Activated T-helper 17 cell treated with anti-CD3 and anti-CD28 coated beads, Interleukin-2, amount 50 U/mL, for 72 hours (primary cell): ENCODE measurements at regions not wholly inside any gene's neighbourhood (a gene's known extent, or its start where the extent isn't known, plus 50 kb on each side); places are given as distances from the start of the nearest gene placed in this dataset.

Experiments
- ATAC-seq: fragments of 150-1000 bp; cut with Tn5 transposase; replicated peaks from 2 replicates; pipeline ENCODE4 v1.10.0; 2021; ENCODE audit warnings: mild to moderate bottlenecking, moderate library complexity
- H3K27ac Mint-ChIP-seq: one replicate; pipeline ENCODE4 v1.8.0; 2022; ENCODE audit warnings: mixed read lengths
- H3K27me3 Mint-ChIP-seq: one replicate; pipeline ENCODE4 v1.8.0; 2022; ENCODE audit warnings: mixed read lengths
- H3K36me3 Mint-ChIP-seq: one replicate; pipeline ENCODE4 v1.8.0; 2022; ENCODE audit warnings: low read depth, mild to moderate bottlenecking, mixed read lengths
- H3K4me1 Mint-ChIP-seq: one replicate; pipeline ENCODE4 v1.8.0; 2022; ENCODE audit warnings: mixed read lengths
- H3K4me3 Mint-ChIP-seq: one replicate; pipeline ENCODE4 v1.8.0; 2022; ENCODE audit warnings: mild to moderate bottlenecking, mixed read lengths
- H3K9me3 Mint-ChIP-seq: one replicate; pipeline ENCODE4 v1.8.0; 2022; ENCODE audit warnings: mixed read lengths

GRCh38 chr5:68884144-68884754, 209.6 kb upstream of the SLC30A5 start:
- Mint-ChIP-seq H3K27ac (no peak overlapping the region), H3K9me3 (peaks cover 5% of the 10 kb centered on the region), H3K4me1 (peaks cover 15% of the 10 kb centered on the region), H3K27me3 (no peaks in the 10 kb centered on the region), H3K36me3 (no peaks in the 10 kb centered on the region), H3K4me3 (no peak overlapping the region)
- ATAC-seq = no peak

- H3K36me3 Mint-ChIP-seq = no peaks in the 10 kb centered on the region
- H3K9me3 Mint-ChIP-seq = peaks cover 5% of the 10 kb centered on the region
- H3K27ac Mint-ChIP-seq = no peak overlapping the region
- peaks cover 15% of the 10 kb centered on the region for H3K4me1 Mint-ChIP-seq
- H3K4me3 Mint-ChIP-seq = no peak overlapping the region
- ATAC-seq = no peak
- no peaks in the 10 kb centered on the region for H3K27me3 Mint-ChIP-seq
Observed at GRCh38 chr5:68884883-68885282, 208.9 kb upstream of the SLC30A5 start.

GRCh38 chr5:68886814-68887213, 207.0 kb upstream of the SLC30A5 start:
- ATAC-seq = peak; percentile 46
- no peak overlapping the region for H3K4me3 Mint-ChIP-seq
- no peaks in the 10 kb centered on the region for H3K36me3 Mint-ChIP-seq

GRCh38 chr5:68891718-68892117, 202.1 kb upstream of the SLC30A5 start:
- no peak overlapping the region for H3K4me3 Mint-ChIP-seq
- H3K36me3 Mint-ChIP-seq = no peaks in the 10 kb centered on the region
- no peak overlapping the region for H3K27ac Mint-ChIP-seq
- peak; percentile 59 for ATAC-seq
- H3K27me3 Mint-ChIP-seq = no peaks in the 10 kb centered on the region
- peaks cover 6% of the 10 kb centered on the region for H3K4me1 Mint-ChIP-seq
- no peaks in the 10 kb centered on the region for H3K9me3 Mint-ChIP-seq

More at GRCh38 chr5:68886814-68887213, 207.0 kb upstream of the SLC30A5 start:
- no peaks in the 10 kb centered on the region for H3K27me3 Mint-ChIP-seq
- peaks cover 5% of the 10 kb centered on the region for H3K9me3 Mint-ChIP-seq
- H3K27ac Mint-ChIP-seq = no peak overlapping the region
- peaks cover 15% of the 10 kb centered on the region for H3K4me1 Mint-ChIP-seq

GRCh38 chr5:68894673-68895072, 199.1 kb upstream of the SLC30A5 start:
- Mint-ChIP-seq H3K4me1 (no peaks in the 10 kb centered on the region), H3K36me3 (no peaks in the 10 kb centered on the region), H3K27ac (no peak overlapping the region), H3K9me3 (no peaks in the 10 kb centered on the region), H3K4me3 (no peak overlapping the region), H3K27me3 (no peaks in the 10 kb centered on the region)
- no peak for ATAC-seq

DNA sequence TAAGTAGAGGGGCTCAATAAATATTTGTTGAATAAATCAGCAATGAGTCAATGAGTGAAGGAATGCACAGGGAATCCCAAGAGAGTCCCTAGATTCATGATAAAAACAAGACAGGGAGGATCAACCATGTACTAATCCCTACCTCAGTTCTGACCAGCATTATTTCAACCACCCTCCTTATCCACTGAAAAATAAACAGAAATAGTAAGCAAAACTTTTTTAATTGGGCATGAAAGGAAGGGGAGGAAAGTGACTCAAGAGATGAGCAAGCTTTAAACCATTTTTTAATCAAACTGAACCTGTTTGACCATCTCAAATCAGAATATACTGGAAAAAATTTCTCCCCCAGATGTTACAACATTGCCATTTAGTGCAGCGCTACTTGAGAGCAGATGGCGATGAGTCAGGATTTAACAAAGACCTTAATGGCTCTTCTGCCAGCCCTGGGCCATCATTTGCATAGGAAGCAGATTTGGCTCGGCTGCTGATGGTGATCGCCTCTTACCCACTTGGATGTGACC, 194.8 kb upstream of the SLC30A5 start:
- Mint-ChIP-seq H3K27me3 (no peaks in the 10 kb centered on the region), H3K4me1 (no peaks in the 10 kb centered on the region)

GRCh38 chr5:68911840-68912690, 181.7 kb upstream of the SLC30A5 start:
- Mint-ChIP-seq H3K27ac (no peak overlapping the region), H3K9me3 (no peaks in the 10 kb centered on the region), H3K4me3 (no peak overlapping the region), H3K27me3 (no peaks in the 10 kb centered on the region), H3K4me1 (no peaks in the 10 kb centered on the region), H3K36me3 (no peaks in the 10 kb centered on the region)
- no peak for ATAC-seq

More for the DNA sequence above, 194.8 kb upstream of the SLC30A5 start:
- Mint-ChIP-seq H3K4me3 (no peak overlapping the region), H3K27ac (no peak overlapping the region), H3K36me3 (no peaks in the 10 kb centered on the region), H3K9me3 (no peaks in the 10 kb centered on the region)
- no peak for ATAC-seq

- no peak overlapping the region for H3K27ac Mint-ChIP-seq
- H3K4me1 Mint-ChIP-seq = no peaks in the 10 kb centered on the region
- H3K4me3 Mint-ChIP-seq = no peak overlapping the region
- H3K9me3 Mint-ChIP-seq = peaks cover 6% of the 10 kb centered on the region
- H3K36me3 Mint-ChIP-seq = no peaks in the 10 kb centered on the region
- peaks cover 2% of the 10 kb centered on the region for H3K27me3 Mint-ChIP-seq
- ATAC-seq = no peak
Observed at GRCh38 chr5:68915079-68915478, 178.7 kb upstream of the SLC30A5 start.

DNA sequence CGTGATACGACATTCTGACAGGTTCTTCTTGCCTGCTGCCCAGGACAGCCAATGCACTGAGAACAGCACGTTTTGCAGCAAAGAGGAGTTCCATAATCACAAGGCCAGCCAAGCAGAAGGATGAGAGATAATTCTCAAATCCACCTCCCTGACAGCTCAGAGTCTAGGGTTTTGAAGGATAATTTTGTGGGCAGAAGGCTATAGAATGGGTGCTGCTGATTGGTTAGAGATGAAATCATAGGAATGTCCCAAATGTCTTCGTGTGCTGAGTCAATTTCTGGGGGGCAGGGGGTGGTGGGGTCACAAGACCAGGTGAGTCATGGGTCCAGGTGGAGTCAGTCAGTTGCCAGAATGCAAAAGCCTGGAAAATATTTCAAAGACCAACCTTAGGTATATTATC, 175.5 kb upstream of the SLC30A5 start:
- H3K4me1 Mint-ChIP-seq = no peaks in the 10 kb centered on the region
- H3K27me3 Mint-ChIP-seq = peaks cover 15% of the 10 kb centered on the region
- no peak overlapping the region for H3K4me3 Mint-ChIP-seq
- H3K9me3 Mint-ChIP-seq = peaks cover 7% of the 10 kb centered on the region
- no peak overlapping the region for H3K27ac Mint-ChIP-seq
- no peaks in the 10 kb centered on the region for H3K36me3 Mint-ChIP-seq
- no peak for ATAC-seq

DNA sequence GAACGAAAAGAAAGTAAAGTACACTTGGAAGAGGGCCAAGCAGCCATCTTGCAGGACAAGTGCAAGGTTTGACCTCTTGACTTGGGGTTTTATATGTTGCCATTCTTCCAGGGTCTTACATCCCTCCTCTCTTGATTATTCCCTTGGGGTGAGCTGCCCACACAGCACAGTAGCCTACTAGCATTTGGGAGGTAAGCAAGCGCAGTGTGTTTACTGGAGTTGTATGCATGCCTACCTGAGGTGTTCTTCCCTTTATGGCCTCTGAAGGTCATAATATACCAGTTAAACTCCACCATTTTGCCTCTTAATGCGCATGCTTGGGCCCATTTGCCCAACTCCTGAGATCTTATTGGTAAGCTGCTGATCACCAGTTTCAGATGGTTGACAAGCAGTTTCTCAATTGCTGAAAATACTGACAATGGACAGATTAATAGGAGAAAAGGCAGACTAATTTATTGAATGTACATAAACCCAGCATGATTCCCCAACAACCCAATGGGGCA, 173.8 kb upstream of the SLC30A5 start:
- ATAC-seq = no peak
- no peak overlapping the region for H3K4me3 Mint-ChIP-seq

DNA sequence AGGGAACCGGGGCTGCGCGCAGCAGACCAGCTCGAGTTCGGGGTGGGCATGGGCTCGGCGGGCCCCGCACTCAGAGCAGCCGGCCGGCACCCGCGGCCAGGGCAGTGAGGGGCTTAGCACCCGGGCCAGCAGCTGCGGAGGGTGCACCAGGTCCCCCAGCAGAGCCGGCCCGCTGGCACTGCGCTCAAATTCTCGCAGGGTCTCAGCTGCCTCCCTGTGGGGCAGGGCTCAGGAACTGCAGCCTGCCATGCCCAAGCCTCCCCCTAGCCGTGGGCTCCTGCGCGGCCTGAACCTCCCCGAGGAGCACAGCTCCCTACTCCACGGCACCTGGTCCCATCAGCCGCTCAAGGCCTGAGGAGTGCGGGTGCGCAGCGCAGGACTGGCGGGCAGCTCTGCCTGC, 172.9 kb upstream of the SLC30A5 start:
- Mint-ChIP-seq H3K4me1 (no peaks in the 10 kb centered on the region), H3K27ac (no peak overlapping the region)
- ATAC-seq = no peak

More for the DNA sequence above, 173.8 kb upstream of the SLC30A5 start:
- H3K4me1 Mint-ChIP-seq = no peaks in the 10 kb centered on the region
- H3K9me3 Mint-ChIP-seq = peaks cover 7% of the 10 kb centered on the region
- peaks cover 18% of the 10 kb centered on the region for H3K27me3 Mint-ChIP-seq
- no peak overlapping the region for H3K27ac Mint-ChIP-seq
- no peaks in the 10 kb centered on the region for H3K36me3 Mint-ChIP-seq

GRCh38 chr5:68922172-68922987, 171.4 kb upstream of the SLC30A5 start:
- Mint-ChIP-seq H3K4me3 (no peak overlapping the region), H3K36me3 (no peaks in the 10 kb centered on the region), H3K27ac (no peak overlapping the region), H3K4me1 (no peaks in the 10 kb centered on the region), H3K27me3 (peaks cover 22% of the 10 kb centered on the region), H3K9me3 (peaks cover 7% of the 10 kb centered on the region)
- no peak for ATAC-seq

More for the DNA sequence above, 172.9 kb upstream of the SLC30A5 start:
- Mint-ChIP-seq H3K36me3 (no peaks in the 10 kb centered on the region), H3K9me3 (peaks cover 7% of the 10 kb centered on the region), H3K4me3 (no peak overlapping the region), H3K27me3 (peaks cover 22% of the 10 kb centered on the region)

DNA sequence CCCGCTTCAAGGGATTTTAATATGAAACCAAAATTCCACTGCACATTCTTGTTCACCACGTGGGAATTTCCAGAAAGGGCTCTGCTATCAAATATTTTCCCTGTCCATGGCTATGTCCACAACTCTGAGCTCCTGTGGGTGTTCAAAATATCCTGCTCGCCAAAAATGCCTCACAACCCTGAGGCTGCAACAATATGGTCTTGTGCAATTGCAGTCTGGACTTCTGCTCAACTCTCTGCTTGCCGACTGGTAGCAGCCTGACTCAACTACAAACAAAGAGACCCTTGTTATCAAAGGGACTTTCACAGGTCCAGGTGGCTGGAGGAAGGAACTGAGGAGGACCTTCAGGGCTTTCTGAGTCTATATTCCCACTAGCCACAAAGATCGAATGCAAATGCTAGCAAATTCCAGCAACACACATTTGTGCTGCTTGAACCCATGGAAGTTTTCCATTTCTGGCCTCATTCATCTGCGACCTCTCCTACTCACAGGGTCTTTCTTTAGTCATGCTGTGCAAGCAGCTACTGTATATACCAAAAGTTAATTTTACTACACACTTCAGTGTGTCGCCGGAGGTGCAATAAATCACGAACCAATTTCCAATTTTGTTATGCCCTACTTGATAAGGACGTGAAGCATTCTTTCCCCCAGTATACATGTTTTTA, 169.2 kb upstream of the SLC30A5 start:
- H3K27me3 Mint-ChIP-seq = peaks cover 22% of the 10 kb centered on the region
- peaks cover 3% of the 10 kb centered on the region for H3K9me3 Mint-ChIP-seq
- H3K4me1 Mint-ChIP-seq = no peaks in the 10 kb centered on the region
- ATAC-seq = no peak
- H3K27ac Mint-ChIP-seq = no peak overlapping the region
- H3K36me3 Mint-ChIP-seq = no peaks in the 10 kb centered on the region
- no peak overlapping the region for H3K4me3 Mint-ChIP-seq
